GM12878 (cell line): ENCODE measurements at regions not wholly inside any gene's neighbourhood (a gene's known extent, or its start where the extent isn't known, plus 50 kb on each side); places are given as distances from the start of the nearest gene placed in this dataset.

Experiments used
- ATAC-seq: fragments of 200-7000 bp; cut with Tn5 transposase; 3 replicates; pipeline ENCODE4 v1.9.1; 2020; ENCODE audit warnings: mild to moderate bottlenecking, moderate library complexity
- BruUV-seq: library from RNA; stranded (reverse); fragments of 400-500 nt; replicated peaks from 2 replicates; lab custom pipeline; 2021; lab: Mats Ljungman, UMichigan
- CTCF ChIA-PET: fragments of 300-600 bp; sonication (Branson Sonifier 250); formaldehyde crosslinking; extraction: SDS; loops from one replicate; lab custom pipeline; 2021; ENCODE audit warnings: inconsistent platforms; lab: Yijun Ruan, JAX
- POLR2A ChIA-PET: fragments of 350-600 bp; formaldehyde crosslinking; extraction: SDS; loops from one replicate; lab custom pipeline; 2021; ENCODE audit warnings: inconsistent platforms; lab: Charles Lee
- RAD21 ChIA-PET: fragments of 300-600 bp; sonication (Branson Sonifier 250); formaldehyde crosslinking; loops from one replicate; lab custom pipeline; 2023; ENCODE audit warnings: antibody characterized with exemption; ENCODE audit not compliant: unreplicated experiment; lab: Charles Lee
- SMC1A ChIA-PET: fragments of 300-600 bp; sonication (Branson Sonifier 250); formaldehyde crosslinking; loops from one replicate; lab custom pipeline; 2023; ENCODE audit not compliant: unreplicated experiment, uncharacterized antibody; lab: Charles Lee
- DNase-seq: peaks from one replicate; pipeline ENCODE4 v3.0.0-alpha.2; 2011; ENCODE audit warnings: low read depth, low spot score
- FAIRE-seq: peaks from 3 replicates; lab custom pipeline; 2011; peaks lifted over from hg19 to GRCh38; lab: Jason Lieb, UNC
- H2AFZ ChIP-seq: 2 replicates; pipeline ENCODE4 v1.6.0; 2011; ENCODE audit warnings: low read depth, low read length, control low read depth; ENCODE audit not compliant: control insufficient read depth
- H3K27ac ChIP-seq: 2 replicates; pipeline ENCODE4 v1.5.1; 2011; ENCODE audit warnings: control low read depth; ENCODE audit not compliant: control insufficient read depth, insufficient read depth
- H3K27me3 ChIP-seq, 2 experiments: replicated peaks in 1 of 2; 2 replicates each; pipeline versions ENCODE4 v1.6.0 to v1.6.1; 2011; ENCODE audit warnings: low read length in 1 of 2; ENCODE audit not compliant: control insufficient read depth in 2 of 2, insufficient read depth in 2 of 2
- H3K36me3 ChIP-seq, 2 experiments: 2 replicates each; pipeline ENCODE4 v1.5.1; 2011; ENCODE audit warnings: low read length in 1 of 2; ENCODE audit not compliant: control insufficient read depth in 2 of 2, insufficient read depth in 2 of 2
- H3K4me1 ChIP-seq: 2 replicates; pipeline ENCODE4 v1.6.1; 2011; ENCODE audit warnings: mild to moderate bottlenecking, low read length, moderate library complexity, mixed read lengths; ENCODE audit not compliant: control insufficient read depth, insufficient read depth
- H3K4me2 ChIP-seq: 2 replicates; pipeline ENCODE4 v1.6.0; 2011; ENCODE audit warnings: control low read depth; ENCODE audit not compliant: control insufficient read depth, insufficient read depth
- H3K4me3 ChIP-seq: fragments of 200-600 bp; sonication (generic); 2 replicates; pipeline ENCODE4 v1.5.1; 2016
- H3K79me2 ChIP-seq: 2 replicates; pipeline ENCODE4 v1.6.0; 2011; ENCODE audit warnings: low read length; ENCODE audit not compliant: control insufficient read depth, insufficient read depth
- H3K9ac ChIP-seq: 2 replicates; pipeline ENCODE4 v1.8.0; 2011; ENCODE audit warnings: low read length, control low read depth, mixed read lengths; ENCODE audit not compliant: control insufficient read depth, insufficient read depth
- H3K9me3 ChIP-seq: replicated peaks from 3 replicates; pipeline ENCODE4 v1.5.1; 2011; ENCODE audit warnings: mild to moderate bottlenecking, low read length; ENCODE audit not compliant: control insufficient read depth, insufficient read depth
- H4K20me1 ChIP-seq: 2 replicates; pipeline ENCODE4 v1.6.0; 2011; ENCODE audit not compliant: control insufficient read depth, insufficient read depth
- BCL11A ChIP-seq: IDR thresholded peaks from 2 replicates; pipeline ENCODE4 v1.6.1; 2011; ENCODE audit warnings: low read depth, low read length
- GATAD2B ChIP-seq: fragments of 450-650 bp; conservative IDR thresholded peaks from 2 replicates; pipeline ENCODE4 v1.6.1; 2017; ENCODE audit warnings: low read depth, mild to moderate bottlenecking, moderate library complexity
- HDAC2 ChIP-seq: fragments of 200-600 bp; sonication (generic); IDR thresholded peaks from 2 replicates; pipeline ENCODE4 v1.6.1; 2017
- NBN ChIP-seq: fragments of 450-650 bp; IDR thresholded peaks from 2 replicates; pipeline ENCODE4 v1.6.1; 2016
- PML ChIP-seq: IDR thresholded peaks from 2 replicates; pipeline ENCODE4 v1.6.1; 2012; ENCODE audit warnings: low read length, inconsistent platforms
- POLR2AphosphoS5 ChIP-seq: IDR thresholded peaks from 2 replicates; pipeline ENCODE4 v1.6.1; 2011; ENCODE audit warnings: mild to moderate bottlenecking, low read length, inconsistent platforms
- TAF1 ChIP-seq: IDR thresholded peaks from 2 replicates; pipeline ENCODE4 v1.6.1; 2011; ENCODE audit warnings: mild to moderate bottlenecking, low read depth, low read length, borderline replicate concordance
- TCF12 ChIP-seq: IDR thresholded peaks from 2 replicates; pipeline ENCODE4 v1.6.1; 2011; ENCODE audit warnings: low read depth, mild to moderate bottlenecking, low read length
- TCF3 ChIP-seq: IDR thresholded peaks from 2 replicates; pipeline ENCODE4 v1.6.1; 2012; ENCODE audit warnings: low read depth, mild to moderate bottlenecking, low read length, borderline replicate concordance; ENCODE audit not compliant: insufficient read depth
- WGBS: methylation state at CpG from one replicate; pipeline ENCODE4 v1.1.6; 2016; ENCODE audit warnings: low lambda C conversion rate; ENCODE audit not compliant: insufficient replicate concordance, insufficient coverage; ENCODE audit errors: missing lambda C conversion rate; 5-methylcytosine and 5-hydroxymethylcytosine counted together
- in situ Hi-C: fragments of 300-500 bp; cut with MboI; formaldehyde crosslinking; loops from 9 replicates; pipeline ENCODE4 v1.14.3; 2018; ENCODE audit warnings: mixed read lengths
- intact Hi-C: fragments of 100-400 bp; cut with micrococcal nuclease; formaldehyde crosslinking; loops from one replicate; pipeline ENCODE4 v1.14.2; 2022; ENCODE audit not compliant: unreplicated experiment
- TF ChIP-seq, protein P1 (sequence below): IDR thresholded peaks from 2 replicates; pipeline ENCODE4 v1.6.1; 2012; ENCODE audit warnings: low read depth, low read length, improper control_type of control experiment
- TF ChIP-seq, protein P2 (sequence below): IDR thresholded peaks from 2 replicates; pipeline ENCODE4 v1.6.1; 2011; ENCODE audit warnings: mild to moderate bottlenecking, low read depth, low read length, moderate library complexity; ENCODE audit not compliant: insufficient replicate concordance
- TF ChIP-seq, protein P3 (sequence below): fragments of 450-650 bp; IDR thresholded peaks from 2 replicates; pipeline ENCODE4 v1.6.1; 2017; ENCODE audit warnings: mild to moderate bottlenecking, moderate library complexity
- TF ChIP-seq, protein P4 (sequence below): fragments of 450-650 bp; formaldehyde crosslinking; IDR thresholded peaks from 2 replicates; pipeline ENCODE4 v1.5.0; 2022; ENCODE audit warnings: mild to moderate bottlenecking, missing genetic modification characterization

DNA sequence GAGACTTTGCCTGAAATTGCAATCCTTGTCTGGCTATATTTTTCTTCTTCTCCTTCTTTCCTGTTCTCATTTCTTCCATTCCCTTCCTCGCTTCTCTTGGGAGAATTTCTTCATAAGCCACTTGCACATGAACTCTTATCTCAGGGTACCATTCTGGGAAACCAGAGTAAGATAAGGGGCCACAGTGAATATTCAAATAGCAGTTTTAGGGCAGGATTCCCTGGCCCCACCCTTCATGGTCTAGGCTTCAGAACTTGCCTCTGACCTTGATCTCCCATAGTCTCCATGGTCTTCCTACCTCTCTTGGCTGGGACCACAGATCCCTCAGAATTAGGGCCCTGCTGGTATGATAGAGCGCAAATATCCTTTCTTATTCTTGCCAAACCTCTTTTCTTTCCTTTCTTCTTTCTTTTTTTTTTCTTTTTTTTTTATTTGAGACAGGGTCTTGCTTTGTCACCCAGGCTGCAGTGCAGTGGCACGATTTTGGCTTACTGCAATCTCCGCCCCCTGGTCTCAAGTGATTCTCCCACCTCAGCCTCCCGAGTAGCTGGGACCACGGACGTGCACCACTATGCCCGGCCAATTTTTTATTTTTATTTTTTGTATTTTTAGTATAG lies 123.0 kb upstream of the CITED2 start (continued):
- TF ChIP-seq HDAC2 (no peak), POLR2AphosphoS5 (no peak), GATAD2B (no peak), NBN (no peak)
- TF ChIP-seq, protein P1, sequence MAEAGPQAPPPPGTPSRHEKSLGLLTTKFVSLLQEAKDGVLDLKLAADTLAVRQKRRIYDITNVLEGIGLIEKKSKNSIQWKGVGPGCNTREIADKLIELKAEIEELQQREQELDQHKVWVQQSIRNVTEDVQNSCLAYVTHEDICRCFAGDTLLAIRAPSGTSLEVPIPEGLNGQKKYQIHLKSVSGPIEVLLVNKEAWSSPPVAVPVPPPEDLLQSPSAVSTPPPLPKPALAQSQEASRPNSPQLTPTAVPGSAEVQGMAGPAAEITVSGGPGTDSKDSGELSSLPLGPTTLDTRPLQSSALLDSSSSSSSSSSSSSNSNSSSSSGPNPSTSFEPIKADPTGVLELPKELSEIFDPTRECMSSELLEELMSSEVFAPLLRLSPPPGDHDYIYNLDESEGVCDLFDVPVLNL = no peak
- TF ChIP-seq, protein P2, sequence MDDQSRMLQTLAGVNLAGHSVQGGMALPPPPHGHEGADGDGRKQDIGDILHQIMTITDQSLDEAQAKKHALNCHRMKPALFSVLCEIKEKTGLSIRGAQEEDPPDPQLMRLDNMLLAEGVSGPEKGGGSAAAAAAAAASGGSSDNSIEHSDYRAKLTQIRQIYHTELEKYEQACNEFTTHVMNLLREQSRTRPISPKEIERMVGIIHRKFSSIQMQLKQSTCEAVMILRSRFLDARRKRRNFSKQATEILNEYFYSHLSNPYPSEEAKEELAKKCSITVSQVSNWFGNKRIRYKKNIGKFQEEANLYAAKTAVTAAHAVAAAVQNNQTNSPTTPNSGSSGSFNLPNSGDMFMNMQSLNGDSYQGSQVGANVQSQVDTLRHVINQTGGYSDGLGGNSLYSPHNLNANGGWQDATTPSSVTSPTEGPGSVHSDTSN = no peak

DNA sequence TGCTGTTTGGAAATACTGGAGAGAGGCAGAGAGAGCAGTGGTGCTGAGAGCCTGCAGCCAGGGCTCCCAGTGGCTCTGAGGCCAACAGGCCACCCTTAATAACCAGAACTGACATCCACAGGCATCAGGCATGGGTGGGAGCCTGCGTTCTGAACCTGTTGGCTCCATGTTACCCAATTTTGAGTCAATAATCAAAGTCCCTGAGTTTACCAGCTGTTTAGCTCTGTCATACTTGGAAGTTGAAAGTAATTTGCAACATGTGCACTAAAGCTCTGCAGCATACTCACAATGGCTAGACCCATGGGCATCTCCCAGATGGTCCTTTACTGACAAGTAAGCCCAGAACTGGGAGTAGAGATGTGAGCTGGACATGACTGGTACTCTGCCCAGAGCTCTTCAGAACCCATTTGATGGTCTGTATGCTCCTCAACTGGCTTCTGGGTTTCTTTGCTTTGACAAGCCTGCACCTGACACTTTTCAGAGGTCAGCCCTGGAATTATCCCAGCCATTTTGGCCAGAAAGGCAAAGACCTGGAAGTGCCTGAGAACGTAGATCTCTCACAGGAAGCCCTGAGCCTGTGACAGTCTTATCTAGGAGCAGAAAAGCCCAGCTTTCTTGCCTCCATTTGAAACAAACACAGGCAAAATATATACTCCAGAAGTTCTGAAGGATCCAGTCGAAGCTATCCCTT lies 122.4 kb upstream of the CITED2 start:
- Histone ChIP-seq H3K79me2 (no peaks in the 10 kb centered on the region), H3K4me3 (no peak overlapping the region), H3K4me2 (no peak overlapping the region), H3K4me1 (no peaks in the 10 kb centered on the region), H3K36me3 (no peaks in the 10 kb centered on the region), H3K9ac (no peak overlapping the region), H2AFZ (no peak overlapping the region), H3K9me3 (no peaks in the 10 kb centered on the region), H3K27me3 (no peaks in the 10 kb centered on the region), H4K20me1 (no peaks in the 10 kb centered on the region), H3K27ac (no peak overlapping the region)
- FAIRE-seq (no peak), ATAC-seq (no peak), DNase-seq (no peak)
- ChIA-PET POLR2A (no interaction called here), CTCF (no interaction called here), RAD21 (no interaction called here), SMC1A (no interaction called here)
- WGBS = 3% methylated on average over 3 of the region's 3 CpGs
- intact Hi-C loops = no loop called here
- in situ Hi-C loops = no loop called here
- no TSS peak for BruUV-seq
- TF ChIP-seq BCL11A (no peak), TAF1 (no peak), PML (no peak), TCF12 (no peak), TCF3 (no peak)
- TF ChIP-seq, protein P3, sequence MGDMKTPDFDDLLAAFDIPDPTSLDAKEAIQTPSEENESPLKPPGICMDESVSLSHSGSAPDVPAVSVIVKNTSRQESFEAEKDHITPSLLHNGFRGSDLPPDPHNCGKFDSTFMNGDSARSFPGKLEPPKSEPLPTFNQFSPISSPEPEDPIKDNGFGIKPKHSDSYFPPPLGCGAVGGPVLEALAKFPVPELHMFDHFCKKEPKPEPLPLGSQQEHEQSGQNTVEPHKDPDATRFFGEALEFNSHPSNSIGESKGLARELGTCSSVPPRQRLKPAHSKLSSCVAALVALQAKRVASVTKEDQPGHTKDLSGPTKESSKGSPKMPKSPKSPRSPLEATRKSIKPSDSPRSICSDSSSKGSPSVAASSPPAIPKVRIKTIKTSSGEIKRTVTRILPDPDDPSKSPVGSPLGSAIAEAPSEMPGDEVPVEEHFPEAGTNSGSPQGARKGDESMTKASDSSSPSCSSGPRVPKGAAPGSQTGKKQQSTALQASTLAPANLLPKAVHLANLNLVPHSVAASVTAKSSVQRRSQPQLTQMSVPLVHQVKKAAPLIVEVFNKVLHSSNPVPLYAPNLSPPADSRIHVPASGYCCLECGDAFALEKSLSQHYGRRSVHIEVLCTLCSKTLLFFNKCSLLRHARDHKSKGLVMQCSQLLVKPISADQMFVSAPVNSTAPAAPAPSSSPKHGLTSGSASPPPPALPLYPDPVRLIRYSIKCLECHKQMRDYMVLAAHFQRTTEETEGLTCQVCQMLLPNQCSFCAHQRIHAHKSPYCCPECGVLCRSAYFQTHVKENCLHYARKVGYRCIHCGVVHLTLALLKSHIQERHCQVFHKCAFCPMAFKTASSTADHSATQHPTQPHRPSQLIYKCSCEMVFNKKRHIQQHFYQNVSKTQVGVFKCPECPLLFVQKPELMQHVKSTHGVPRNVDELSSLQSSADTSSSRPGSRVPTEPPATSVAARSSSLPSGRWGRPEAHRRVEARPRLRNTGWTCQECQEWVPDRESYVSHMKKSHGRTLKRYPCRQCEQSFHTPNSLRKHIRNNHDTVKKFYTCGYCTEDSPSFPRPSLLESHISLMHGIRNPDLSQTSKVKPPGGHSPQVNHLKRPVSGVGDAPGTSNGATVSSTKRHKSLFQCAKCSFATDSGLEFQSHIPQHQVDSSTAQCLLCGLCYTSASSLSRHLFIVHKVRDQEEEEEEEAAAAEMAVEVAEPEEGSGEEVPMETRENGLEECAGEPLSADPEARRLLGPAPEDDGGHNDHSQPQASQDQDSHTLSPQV = no peak
- TF ChIP-seq, protein P4, sequence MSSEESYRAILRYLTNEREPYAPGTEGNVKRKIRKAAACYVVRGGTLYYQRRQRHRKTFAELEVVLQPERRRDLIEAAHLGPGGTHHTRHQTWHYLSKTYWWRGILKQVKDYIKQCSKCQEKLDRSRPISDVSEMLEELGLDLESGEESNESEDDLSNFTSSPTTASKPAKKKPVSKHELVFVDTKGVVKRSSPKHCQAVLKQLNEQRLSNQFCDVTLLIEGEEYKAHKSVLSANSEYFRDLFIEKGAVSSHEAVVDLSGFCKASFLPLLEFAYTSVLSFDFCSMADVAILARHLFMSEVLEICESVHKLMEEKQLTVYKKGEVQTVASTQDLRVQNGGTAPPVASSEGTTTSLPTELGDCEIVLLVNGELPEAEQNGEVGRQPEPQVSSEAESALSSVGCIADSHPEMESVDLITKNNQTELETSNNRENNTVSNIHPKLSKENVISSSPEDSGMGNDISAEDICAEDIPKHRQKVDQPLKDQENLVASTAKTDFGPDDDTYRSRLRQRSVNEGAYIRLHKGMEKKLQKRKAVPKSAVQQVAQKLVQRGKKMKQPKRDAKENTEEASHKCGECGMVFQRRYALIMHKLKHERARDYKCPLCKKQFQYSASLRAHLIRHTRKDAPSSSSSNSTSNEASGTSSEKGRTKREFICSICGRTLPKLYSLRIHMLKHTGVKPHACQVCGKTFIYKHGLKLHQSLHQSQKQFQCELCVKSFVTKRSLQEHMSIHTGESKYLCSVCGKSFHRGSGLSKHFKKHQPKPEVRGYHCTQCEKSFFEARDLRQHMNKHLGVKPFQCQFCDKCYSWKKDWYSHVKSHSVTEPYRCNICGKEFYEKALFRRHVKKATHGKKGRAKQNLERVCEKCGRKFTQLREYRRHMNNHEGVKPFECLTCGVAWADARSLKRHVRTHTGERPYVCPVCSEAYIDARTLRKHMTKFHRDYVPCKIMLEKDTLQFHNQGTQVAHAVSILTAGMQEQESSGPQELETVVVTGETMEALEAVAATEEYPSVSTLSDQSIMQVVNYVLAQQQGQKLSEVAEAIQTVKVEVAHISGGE (CRISPR knock-in tag) = no peak
